Spleen (tissue), 7 donors: ENCODE measurements at regions not wholly inside any gene's neighbourhood (a gene's known extent, or its start where the extent isn't known, plus 50 kb on each side); places are given as distances from the start of the nearest gene placed in this dataset.

Source experiments
- POLR2A ChIP-seq, 3 donors: fragments of 450-650 bp; IDR thresholded peaks; one replicate each; pipeline ENCODE4 v1.5.1; 2017; ENCODE audit warnings: antibody characterized with exemption in 3 of 3, mild to moderate bottlenecking in 1 of 3
- POLR2AphosphoS5 ChIP-seq, 3 donors: sonication (generic); formaldehyde crosslinking; IDR thresholded peaks; one replicate each; pipeline ENCODE4 v1.5.1; 2017; ENCODE audit warnings: antibody characterized with exemption in 3 of 3
- TF ChIP-seq, protein P1 (sequence below), 11 experiments: fragments of 200-600 bp in 7 of 11; fragments of 450-650 bp in 4 of 11; sonication (generic) in 4 of 11; IDR thresholded peaks in 8 of 11; conservative IDR thresholded peaks in 3 of 11; 1 replicate in 7 of 11; 2 replicates in 4 of 11; pipeline versions ENCODE4 v1.4.0 to v1.8.0; 2016 to 2021; ENCODE audit warnings: antibody characterized with exemption in 11 of 11, inconsistent platforms in 4 of 11, mild to moderate bottlenecking in 1 of 11
- donor health status: DM: no; HTN: no; CAD: no; lungs with moderate emphysema.
- donor health status: DM: no; HTN: no; CAD: no.
- donor health status: DM: no; HTN: no; CAD: no.

GRCh38 chrX:46295963-46296362 lies 249.3 kb downstream of the ZNF674 start:
- no peak for TF ChIP-seq POLR2AphosphoS5 (IDR thresholded peaks at IDR 0.05)
- TF ChIP-seq, protein P1, sequence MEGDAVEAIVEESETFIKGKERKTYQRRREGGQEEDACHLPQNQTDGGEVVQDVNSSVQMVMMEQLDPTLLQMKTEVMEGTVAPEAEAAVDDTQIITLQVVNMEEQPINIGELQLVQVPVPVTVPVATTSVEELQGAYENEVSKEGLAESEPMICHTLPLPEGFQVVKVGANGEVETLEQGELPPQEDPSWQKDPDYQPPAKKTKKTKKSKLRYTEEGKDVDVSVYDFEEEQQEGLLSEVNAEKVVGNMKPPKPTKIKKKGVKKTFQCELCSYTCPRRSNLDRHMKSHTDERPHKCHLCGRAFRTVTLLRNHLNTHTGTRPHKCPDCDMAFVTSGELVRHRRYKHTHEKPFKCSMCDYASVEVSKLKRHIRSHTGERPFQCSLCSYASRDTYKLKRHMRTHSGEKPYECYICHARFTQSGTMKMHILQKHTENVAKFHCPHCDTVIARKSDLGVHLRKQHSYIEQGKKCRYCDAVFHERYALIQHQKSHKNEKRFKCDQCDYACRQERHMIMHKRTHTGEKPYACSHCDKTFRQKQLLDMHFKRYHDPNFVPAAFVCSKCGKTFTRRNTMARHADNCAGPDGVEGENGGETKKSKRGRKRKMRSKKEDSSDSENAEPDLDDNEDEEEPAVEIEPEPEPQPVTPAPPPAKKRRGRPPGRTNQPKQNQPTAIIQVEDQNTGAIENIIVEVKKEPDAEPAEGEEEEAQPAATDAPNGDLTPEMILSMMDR (IDR thresholded peaks at IDR 0.05 in 8 of 11, conservative IDR thresholded peaks at IDR 0.05 in 3 of 11) = no peak
- TF ChIP-seq POLR2A (IDR thresholded peaks at IDR 0.05) = no peak
